NCI-H82 (cell line): ENCODE measurements at regions not wholly inside any gene's neighbourhood (a gene's known extent, or its start where the extent isn't known, plus 50 kb on each side); places are given as distances from the start of the nearest gene placed in this dataset.

Source experiments
- DNase-seq: peaks from one replicate; lab custom pipeline; 2025; lab: John Stamatoyannopoulos, UW

- no peak for DNase-seq
Measured at GRCh38 chr20:12653642-12654041, 355.1 kb upstream of the SPTLC3 start.

- DNase-seq, result no peak
Measured at GRCh38 chr20:12659942-12660341, 348.8 kb upstream of the SPTLC3 start.

- DNase-seq, result peak; percentile 77
Measured at GRCh38 chr20:12660918-12661317, 347.9 kb upstream of the SPTLC3 start.

GRCh38 chr20:12670301-12670700, 338.5 kb upstream of the SPTLC3 start:
- no peak for DNase-seq

- DNase-seq, result no peak
Measured at GRCh38 chr20:12673352-12673751, 335.4 kb upstream of the SPTLC3 start.

- DNase-seq, result no peak
Measured at GRCh38 chr20:12677925-12678324, 330.8 kb upstream of the SPTLC3 start.

GRCh38 chr20:12679447-12679846, 329.3 kb upstream of the SPTLC3 start:
- DNase-seq, result no peak

GRCh38 chr20:12682613-12683012, 326.2 kb upstream of the SPTLC3 start:
- no peak for DNase-seq

GRCh38 chr20:12687476-12687875, 321.3 kb upstream of the SPTLC3 start:
- DNase-seq, result peak; percentile 80

GRCh38 chr20:12695937-12696336, 312.8 kb upstream of the SPTLC3 start:
- DNase-seq, result no peak

GRCh38 chr20:12698817-12699216, 310.0 kb upstream of the SPTLC3 start:
- peak; percentile 53 for DNase-seq

- DNase-seq, result peak; percentile 64
Measured at GRCh38 chr20:12699374-12700228, 309.2 kb upstream of the SPTLC3 start.

- DNase-seq, result no peak
Measured at GRCh38 chr20:12700701-12701100, 308.1 kb upstream of the SPTLC3 start.

- DNase-seq, result no peak
Measured at GRCh38 chr20:12702312-12702711, 306.5 kb upstream of the SPTLC3 start.

GRCh38 chr20:12715371-12715770, 293.4 kb upstream of the SPTLC3 start:
- DNase-seq, result no peak

- no peak for DNase-seq
Measured at GRCh38 chr20:12715991-12716680, 292.6 kb upstream of the SPTLC3 start.

- no peak for DNase-seq
Measured at GRCh38 chr20:12717061-12717460, 291.7 kb upstream of the SPTLC3 start.

GRCh38 chr20:12718619-12719018, 290.2 kb upstream of the SPTLC3 start:
- DNase-seq, result no peak

- DNase-seq, result no peak
Measured at GRCh38 chr20:12721636-12722035, 287.1 kb upstream of the SPTLC3 start.

GRCh38 chr20:12722091-12722490, 286.7 kb upstream of the SPTLC3 start:
- no peak for DNase-seq

GRCh38 chr20:12723811-12724210, 285.0 kb upstream of the SPTLC3 start:
- no peak for DNase-seq

GRCh38 chr20:12728782-12729181, 280.0 kb upstream of the SPTLC3 start:
- no peak for DNase-seq

- no peak for DNase-seq
Measured at GRCh38 chr20:12729326-12729725, 279.4 kb upstream of the SPTLC3 start.
